ENCODE measurements at regions not wholly inside any gene's neighbourhood (a gene's known extent, or its start where the extent isn't known, plus 50 kb on each side); places are given as distances from the start of the nearest gene placed in this dataset.
"Not testable (repeated sequence)": the region's sequence is repeated elsewhere in the genome, so short reads cannot be mapped to it uniquely, and the experiment has no call there.

- DNase-seq, result no peak
- Mint-ChIP-seq H3K4me3 (no peak overlapping the region), H3K4me1 (peaks cover 20% of the 10 kb centered on the region), H3K27ac (no peak overlapping the region), H3K9me3 (peaks cover 0 to 3% of the 10 kb centered on the region in 2 donors), H3K27me3 (peaks cover 44% of the 10 kb centered on the region)
- ATAC-seq, result no peak
Observed at GRCh38 chr18:76616373-76616772, 121.3 kb upstream of the ZNF516 start.

- Mint-ChIP-seq H3K4me3 (no peak overlapping the region), H3K9me3 (peaks cover 0 to 7% of the 10 kb centered on the region in 2 donors), H3K4me1 (peaks cover 10% of the 10 kb centered on the region), H3K27me3 (peaks cover 33% of the 10 kb centered on the region), H3K27ac (no peak overlapping the region)
- DNase-seq (no peak), ATAC-seq (no peak)
Observed at GRCh38 chr18:76615065-76615733, 120.2 kb upstream of the ZNF516 start.

- no peak for DNase-seq
- H3K9me3 Mint-ChIP-seq, result peaks cover 0 to 7% of the 10 kb centered on the region in 2 donors
- no peaks in the 10 kb centered on the region for H3K4me1 Mint-ChIP-seq
- peaks cover 20% of the 10 kb centered on the region for H3K27me3 Mint-ChIP-seq
- no peak overlapping the region for H3K27ac Mint-ChIP-seq
- no peak for ATAC-seq
- H3K4me3 Mint-ChIP-seq, result no peak overlapping the region
Observed at GRCh38 chr18:76613755-76614120, 118.7 kb upstream of the ZNF516 start.

GRCh38 chr18:76613053-76613754 is 118.2 kb upstream of the ZNF516 start:
- Mint-ChIP-seq H3K9me3 (peaks cover 0 to 7% of the 10 kb centered on the region in 2 donors), H3K27me3 (peaks cover 15% of the 10 kb centered on the region), H3K27ac (no peak overlapping the region), H3K4me3 (no peak overlapping the region), H3K4me1 (no peaks in the 10 kb centered on the region)
- DNase-seq, result no peak
- ATAC-seq, result no peak

- H3K4me1 Mint-ChIP-seq, H3K27ac Mint-ChIP-seq, H3K4me3 Mint-ChIP-seq, DNase-seq, H3K27me3 Mint-ChIP-seq, H3K9me3 Mint-ChIP-seq, ATAC-seq: not testable (repeated sequence)
Observed at GRCh38 chr18:76611750-76612045, 116.7 kb upstream of the ZNF516 start.

GRCh38 chr18:76610933-76611749 is 116.1 kb upstream of the ZNF516 start:
- ATAC-seq (no peak), DNase-seq (no peak)
- H3K4me1 Mint-ChIP-seq, result no peaks in the 10 kb centered on the region
- no peak overlapping the region for H3K4me3 Mint-ChIP-seq
- no peak overlapping the region for H3K27ac Mint-ChIP-seq
- peaks cover 8% of the 10 kb centered on the region for H3K27me3 Mint-ChIP-seq
- H3K9me3 Mint-ChIP-seq, result peaks cover 0 to 7% of the 10 kb centered on the region in 2 donors

GRCh38 chr18:76610012-76610411 is 115.0 kb upstream of the ZNF516 start:
- Mint-ChIP-seq H3K4me1 (no peaks in the 10 kb centered on the region), H3K27ac (no peak overlapping the region), H3K4me3 (no peak overlapping the region), H3K9me3 (peaks cover 0 to 7% of the 10 kb centered on the region in 2 donors), H3K27me3 (peaks cover 8% of the 10 kb centered on the region)
- DNase-seq (no peak), ATAC-seq (no peak)

- H3K27me3 Mint-ChIP-seq, result no peaks in the 10 kb centered on the region
- no peak overlapping the region for H3K27ac Mint-ChIP-seq
- H3K9me3 Mint-ChIP-seq, result no peaks in the 10 kb centered on the region
- H3K4me3 Mint-ChIP-seq, result no peak overlapping the region
- ATAC-seq (no peak), DNase-seq (no peak)
- H3K4me1 Mint-ChIP-seq, result no peaks in the 10 kb centered on the region
Observed at GRCh38 chr18:76605341-76605929, 110.4 kb upstream of the ZNF516 start.

- no peaks in the 10 kb centered on the region for H3K9me3 Mint-ChIP-seq
- no peak overlapping the region for H3K27ac Mint-ChIP-seq
- H3K4me3 Mint-ChIP-seq, result no peak overlapping the region
- no peaks in the 10 kb centered on the region for H3K27me3 Mint-ChIP-seq
- DNase-seq, result no peak
- no peaks in the 10 kb centered on the region for H3K4me1 Mint-ChIP-seq
- ATAC-seq, result no peak
Observed at GRCh38 chr18:76604935-76605240, 109.8 kb upstream of the ZNF516 start.

GRCh38 chr18:76604108-76604934 is 109.3 kb upstream of the ZNF516 start:
- no peaks in the 10 kb centered on the region for H3K27me3 Mint-ChIP-seq
- H3K27ac Mint-ChIP-seq, result no peak overlapping the region
- no peak overlapping the region for H3K4me3 Mint-ChIP-seq
- DNase-seq, result no peak
- no peaks in the 10 kb centered on the region for H3K4me1 Mint-ChIP-seq
- no peaks in the 10 kb centered on the region for H3K9me3 Mint-ChIP-seq
- no peak for ATAC-seq

- H3K27me3 Mint-ChIP-seq, result no peaks in the 10 kb centered on the region
- ATAC-seq, result no peak
- no peak overlapping the region for H3K4me3 Mint-ChIP-seq
- no peak overlapping the region for H3K27ac Mint-ChIP-seq
- DNase-seq, result no peak
- no peaks in the 10 kb centered on the region for H3K9me3 Mint-ChIP-seq
- no peaks in the 10 kb centered on the region for H3K4me1 Mint-ChIP-seq
Observed at GRCh38 chr18:76602191-76602590, 107.1 kb upstream of the ZNF516 start.

GRCh38 chr18:76600076-76600475 is 105.0 kb upstream of the ZNF516 start:
- not testable (repeated sequence) for H3K4me1 Mint-ChIP-seq, H3K9me3 Mint-ChIP-seq, H3K4me3 Mint-ChIP-seq, H3K27me3 Mint-ChIP-seq, H3K27ac Mint-ChIP-seq, ATAC-seq, DNase-seq

- DNase-seq (no peak), ATAC-seq (no peak)
- peaks cover 51% of the 10 kb centered on the region for H3K27me3 Mint-ChIP-seq
- peaks cover 5% of the 10 kb centered on the region for H3K4me1 Mint-ChIP-seq
- no peak overlapping the region for H3K4me3 Mint-ChIP-seq
- H3K9me3 Mint-ChIP-seq, result no peaks in the 10 kb centered on the region
- H3K27ac Mint-ChIP-seq, result no peak overlapping the region
Observed at GRCh38 chr18:76594966-76595365, 99.9 kb upstream of the ZNF516 start.

GRCh38 chr18:76593843-76594242 is 98.8 kb upstream of the ZNF516 start:
- Mint-ChIP-seq H3K27ac (no peak overlapping the region), H3K9me3 (no peaks in the 10 kb centered on the region), H3K27me3 (peaks cover 63% of the 10 kb centered on the region), H3K4me1 (peaks cover 10% of the 10 kb centered on the region), H3K4me3 (no peak overlapping the region)
- ATAC-seq (no peak), DNase-seq (no peak)

GRCh38 chr18:76592981-76593381 is 97.9 kb upstream of the ZNF516 start:
- no peak for DNase-seq
- ATAC-seq, result no peak
- H3K27me3 Mint-ChIP-seq, result peaks cover 71% of the 10 kb centered on the region
- no peak overlapping the region for H3K27ac Mint-ChIP-seq
- peaks cover 14% of the 10 kb centered on the region for H3K4me1 Mint-ChIP-seq
- H3K4me3 Mint-ChIP-seq, result no peak overlapping the region
- H3K9me3 Mint-ChIP-seq, result no peaks in the 10 kb centered on the region
